Endothelial cell of umbilical vein (primary cell): ENCODE measurements at regions not wholly inside any gene's neighbourhood (a gene's known extent, or its start where the extent isn't known, plus 50 kb on each side); places are given as distances from the start of the nearest gene placed in this dataset.

Experiments
- BruUV-seq: library from RNA; stranded (reverse); fragments of 400-500 nt; replicated peaks from 2 replicates; lab custom pipeline; 2021; lab: Mats Ljungman, UMichigan
- CTCF ChIA-PET: fragments of 300-600, 350-600 bp; sonication (Branson Sonifier 250); formaldehyde crosslinking; loops from one replicate; lab custom pipeline; 2021; ENCODE audit warnings: antibody characterized with exemption, inconsistent platforms; lab: Charles Lee
- POLR2A ChIA-PET: fragments of 300-600, 350-600 bp; sonication (Branson Sonifier 250); formaldehyde crosslinking; loops from one replicate; lab custom pipeline; 2021; ENCODE audit warnings: antibody characterized with exemption, inconsistent platforms; lab: Charles Lee
- DNase-seq: peaks from one replicate; pipeline ENCODE4 v3.0.0-alpha.2; 2011; ENCODE audit warnings: low read depth, low spot score
- FAIRE-seq: peaks from 2 replicates; lab custom pipeline; 2011; peaks lifted over from hg19 to GRCh38; lab: Jason Lieb, UNC
- H2AFZ ChIP-seq: 2 replicates; pipeline ENCODE4 v1.6.0; 2012; ENCODE audit warnings: low read depth, low read length, control low read depth, inconsistent platforms
- H3K27ac ChIP-seq: 2 replicates; pipeline ENCODE4 v1.5.1; 2011; ENCODE audit warnings: low read depth, mild to moderate bottlenecking, control low read depth, low read length, moderate library complexity; ENCODE audit not compliant: insufficient read depth
- H3K27me3 ChIP-seq, 2 experiments: 2 replicates each; pipeline versions ENCODE4 v1.6.0 to v1.6.1; 2011; ENCODE audit warnings: low read length in 2 of 2, mixed read lengths in 1 of 2; ENCODE audit not compliant: control insufficient read depth in 2 of 2, insufficient read depth in 2 of 2
- H3K36me3 ChIP-seq, 2 experiments: 2 replicates in 1 of 2; 3 replicates in 1 of 2; pipeline ENCODE4 v1.5.1; 2011; ENCODE audit warnings: low read length in 2 of 2, mild to moderate bottlenecking in 1 of 2, moderate library complexity in 1 of 2; ENCODE audit not compliant: control insufficient read depth in 2 of 2, insufficient read depth in 2 of 2; ENCODE audit errors: extremely low read depth in 1 of 2
- H3K4me1 ChIP-seq: 3 replicates; pipeline ENCODE4 v1.5.1; 2011; ENCODE audit warnings: mild to moderate bottlenecking, low read length; ENCODE audit not compliant: control insufficient read depth, insufficient read depth; ENCODE audit errors: extremely low read depth
- H3K4me2 ChIP-seq: 2 replicates; pipeline ENCODE4 v1.6.1; 2011; ENCODE audit warnings: low read length, control low read depth, mixed read lengths; ENCODE audit not compliant: insufficient read depth
- H3K4me3 ChIP-seq, 3 experiments: fragments of 200-600 bp in 1 of 3; sonication (generic), shearing (Covaris generic) in 1 of 3; replicated peaks in 1 of 3; 2 replicates each; pipeline ENCODE4 v1.5.1; 2011 to 2016; ENCODE audit warnings: control low read depth in 3 of 3, low read length in 3 of 3, mild to moderate bottlenecking in 2 of 3, inconsistent platforms in 1 of 3, low read depth in 1 of 3, moderate library complexity in 1 of 3; ENCODE audit not compliant: insufficient read depth in 1 of 3
- H3K79me2 ChIP-seq: 2 replicates; pipeline ENCODE4 v1.6.0; 2012; ENCODE audit warnings: low read length, inconsistent platforms; ENCODE audit not compliant: control insufficient read depth, insufficient read depth
- H3K9ac ChIP-seq: replicated peaks from 2 replicates; pipeline ENCODE3; 2011; ENCODE audit warnings: low read length, control low read depth; ENCODE audit not compliant: insufficient read depth; ENCODE audit errors: extremely low read depth
- H3K9me1 ChIP-seq: replicated peaks from 3 replicates; pipeline ENCODE4 v1.6.0; 2011; ENCODE audit warnings: mild to moderate bottlenecking, low read length; ENCODE audit not compliant: control insufficient read depth, insufficient read depth; ENCODE audit errors: extremely low read depth
- H3K9me3 ChIP-seq: replicated peaks from 2 replicates; pipeline ENCODE4 v1.5.1; 2012; ENCODE audit warnings: low read length, inconsistent platforms; ENCODE audit not compliant: control insufficient read depth, insufficient read depth
- H4K20me1 ChIP-seq: replicated peaks from 2 replicates; pipeline ENCODE3; 2011; ENCODE audit warnings: mild to moderate bottlenecking, low read length; ENCODE audit not compliant: control insufficient read depth, insufficient read depth; ENCODE audit errors: extremely low read depth
- CTCF ChIP-seq, 2 donors: IDR thresholded peaks; 1 replicate in 1 of 2; 2 replicates in 1 of 2; pipeline ENCODE4 v1.5.1; 2011; ENCODE audit warnings: low read length in 2 of 2, mild to moderate bottlenecking in 2 of 2, moderate library complexity in 2 of 2, control low read depth in 1 of 2, inconsistent platforms in 1 of 2, low read depth in 1 of 2; ENCODE audit not compliant: insufficient read depth in 1 of 2; ENCODE audit errors: extremely low read depth in 1 of 2
- EZH2 ChIP-seq: IDR thresholded peaks from 2 replicates; pipeline ENCODE4 v1.6.1; 2012; ENCODE audit warnings: borderline replicate concordance, low read depth, mild to moderate bottlenecking, moderate library complexity, low read length, inconsistent platforms; ENCODE audit not compliant: severe bottlenecking
- FOS ChIP-seq: IDR thresholded peaks from 2 replicates; pipeline ENCODE4 v1.6.1; 2011; ENCODE audit warnings: mild to moderate bottlenecking, low read length, moderate library complexity, borderline replicate concordance; ENCODE audit not compliant: insufficient read depth
- GATA2 ChIP-seq: IDR thresholded peaks from 2 replicates; pipeline ENCODE4 v1.7.0; 2011; ENCODE audit warnings: low read depth, mild to moderate bottlenecking, moderate library complexity, mixed read lengths, low read length; ENCODE audit not compliant: insufficient read length, insufficient read depth
- JUN ChIP-seq: IDR thresholded peaks from 2 replicates; pipeline ENCODE4 v1.6.1; 2011; ENCODE audit warnings: borderline replicate concordance, low read depth; ENCODE audit not compliant: insufficient read length, insufficient read depth
- MAX ChIP-seq: IDR thresholded peaks from 2 replicates; pipeline ENCODE4 v1.6.1; 2011; ENCODE audit not compliant: insufficient read depth, insufficient read length
- MYC ChIP-seq: IDR thresholded peaks from one replicate; pipeline ENCODE4 v1.6.1; 2011; ENCODE audit warnings: mild to moderate bottlenecking, low read depth, low read length
- POLR2A ChIP-seq: IDR thresholded peaks from 2 replicates; pipeline ENCODE4 v1.6.1; 2012; ENCODE audit warnings: low read depth, mild to moderate bottlenecking, control low read depth, low read length
- POLR2AphosphoS5 ChIP-seq: IDR thresholded peaks from 2 replicates; pipeline ENCODE4 v1.6.1; 2012; ENCODE audit warnings: low read depth, mild to moderate bottlenecking, control low read depth, low read length, moderate library complexity; ENCODE audit not compliant: insufficient read depth
- dilution Hi-C: fragments of 300-500 bp; cut with MboI; formaldehyde crosslinking; loops from one replicate; pipeline ENCODE4 v1.15.0; 2019; ENCODE audit warnings: low sequenced_read_pairs; ENCODE audit not compliant: extremely low pct_ligation_motif_present
- intact Hi-C: fragments of 100-400 bp; cut with micrococcal nuclease; formaldehyde crosslinking; loops from one replicate; pipeline ENCODE4 v1.10.0; 2022

- Histone ChIP-seq H3K9ac (no peak overlapping the region), H3K4me3 (no peak overlapping the region), H3K36me3 (no peaks in the 10 kb centered on the region), H3K27me3 (no peaks in the 10 kb centered on the region), H3K79me2 (no peaks in the 10 kb centered on the region), H4K20me1 (no peaks in the 10 kb centered on the region), H3K9me1 (no peaks in the 10 kb centered on the region), H3K27ac (no peak overlapping the region), H2AFZ (no peak overlapping the region), H3K9me3 (no peaks in the 10 kb centered on the region), H3K4me2 (no peak overlapping the region), H3K4me1 (no peaks in the 10 kb centered on the region)
- intact Hi-C loops (no loop called here), dilution Hi-C loops (no loop called here)
- no TSS peak for BruUV-seq
- CTCF ChIA-PET, result no interaction called here
- DNase-seq (no peak), FAIRE-seq (no peak)
- POLR2A ChIA-PET, result no interaction called here
- TF ChIP-seq CTCF (IDR thresholded peaks at IDR 0.05; ENCODE audit: extremely low read depth in 1 of 2, insufficient read depth in 1 of 2, low read depth in 1 of 2, low read length in 2 of 2), result no peak
- TF ChIP-seq MAX, result no peak
- TF ChIP-seq JUN, result no peak
- no peak for TF ChIP-seq GATA2
- no peak for TF ChIP-seq MYC
- no peak for TF ChIP-seq EZH2
- TF ChIP-seq POLR2A, result no peak
- no peak for TF ChIP-seq FOS
- TF ChIP-seq POLR2AphosphoS5, result no peak
These were observed 429.5 kb upstream of the TNP1 start for GRCh38 chr2:217289177-217289906.
